WTC11 (cell line): ENCODE measurements at regions not wholly inside any gene's neighbourhood (a gene's known extent, or its start where the extent isn't known, plus 50 kb on each side); places are given as distances from the start of the nearest gene placed in this dataset.

Source experiments
- CREB1 ChIP-seq: sonication (generic); formaldehyde crosslinking; IDR thresholded peaks from 2 replicates; pipeline ENCODE4 v1.8.0; 2023; ENCODE audit warnings: mild to moderate bottlenecking, missing genetic modification reagents
- EMX1 ChIP-seq: fragments of 250-450 bp; sonication (Bioruptor Pico); IDR thresholded peaks from 2 replicates; pipeline ENCODE4 v1.8.0; 2021; ENCODE audit warnings: mild to moderate bottlenecking
- ETV6 ChIP-seq: sonication (generic); formaldehyde crosslinking; IDR thresholded peaks from 2 replicates; pipeline ENCODE4 v1.8.1; 2022; ENCODE audit warnings: mild to moderate bottlenecking, missing genetic modification reagents
- NR2C2 ChIP-seq: sonication (generic); formaldehyde crosslinking; IDR thresholded peaks from 2 replicates; pipeline ENCODE4 v1.8.0; 2022; ENCODE audit warnings: mild to moderate bottlenecking, missing genetic modification reagents
- TEAD4 ChIP-seq: sonication (generic); formaldehyde crosslinking; IDR thresholded peaks from 2 replicates; pipeline ENCODE4 v1.8.0; 2022; ENCODE audit warnings: mild to moderate bottlenecking, missing genetic modification reagents
- ZNF317 ChIP-seq: sonication (generic); formaldehyde crosslinking; IDR thresholded peaks from 2 replicates; pipeline ENCODE4 v1.8.1; 2023; ENCODE audit warnings: low read depth, mild to moderate bottlenecking, moderate library complexity, missing genetic modification reagents, borderline replicate concordance
- ZNF416 ChIP-seq: fragments of 250-450 bp; sonication (Bioruptor Pico); IDR thresholded peaks from 2 replicates; pipeline ENCODE4 v1.9.0; 2021; ENCODE audit warnings: mild to moderate bottlenecking, inconsistent platforms
- TF ChIP-seq, protein P1 (sequence below): fragments of 200-600 bp; IDR thresholded peaks from 2 replicates; pipeline ENCODE4 v1.8.0; 2022; ENCODE audit warnings: antibody characterized with exemption
- TF ChIP-seq, protein P2 (sequence below): sonication (generic); formaldehyde crosslinking; IDR thresholded peaks from 2 replicates; pipeline ENCODE4 v1.8.0; 2022; ENCODE audit warnings: missing genetic modification reagents

DNA sequence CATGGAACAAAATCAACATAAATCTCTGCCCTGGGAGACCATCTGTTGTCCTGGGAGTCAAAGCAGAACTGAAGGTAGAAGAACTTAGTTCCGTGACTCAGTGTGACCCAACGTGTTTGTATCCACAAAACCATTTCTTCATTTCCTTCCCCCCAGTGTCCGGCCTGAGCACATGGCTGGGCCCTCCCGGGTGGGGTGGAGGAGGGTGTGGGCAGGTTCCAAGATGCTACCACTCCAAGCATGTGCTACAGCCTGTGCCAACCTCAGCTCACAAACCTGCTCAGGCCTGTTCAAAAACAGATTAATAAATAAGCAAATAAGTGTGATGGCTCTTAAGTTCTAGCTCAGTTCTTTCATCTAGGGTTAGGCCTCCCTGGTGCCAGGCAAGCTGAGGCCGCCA, 55.3 kb downstream of the SHANK2 start:
- no peak for TF ChIP-seq ETV6
- TF ChIP-seq, protein P1, sequence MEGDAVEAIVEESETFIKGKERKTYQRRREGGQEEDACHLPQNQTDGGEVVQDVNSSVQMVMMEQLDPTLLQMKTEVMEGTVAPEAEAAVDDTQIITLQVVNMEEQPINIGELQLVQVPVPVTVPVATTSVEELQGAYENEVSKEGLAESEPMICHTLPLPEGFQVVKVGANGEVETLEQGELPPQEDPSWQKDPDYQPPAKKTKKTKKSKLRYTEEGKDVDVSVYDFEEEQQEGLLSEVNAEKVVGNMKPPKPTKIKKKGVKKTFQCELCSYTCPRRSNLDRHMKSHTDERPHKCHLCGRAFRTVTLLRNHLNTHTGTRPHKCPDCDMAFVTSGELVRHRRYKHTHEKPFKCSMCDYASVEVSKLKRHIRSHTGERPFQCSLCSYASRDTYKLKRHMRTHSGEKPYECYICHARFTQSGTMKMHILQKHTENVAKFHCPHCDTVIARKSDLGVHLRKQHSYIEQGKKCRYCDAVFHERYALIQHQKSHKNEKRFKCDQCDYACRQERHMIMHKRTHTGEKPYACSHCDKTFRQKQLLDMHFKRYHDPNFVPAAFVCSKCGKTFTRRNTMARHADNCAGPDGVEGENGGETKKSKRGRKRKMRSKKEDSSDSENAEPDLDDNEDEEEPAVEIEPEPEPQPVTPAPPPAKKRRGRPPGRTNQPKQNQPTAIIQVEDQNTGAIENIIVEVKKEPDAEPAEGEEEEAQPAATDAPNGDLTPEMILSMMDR = no peak
- TF ChIP-seq ZNF416 (CRISPR knock-in tag) = no peak
- TF ChIP-seq NR2C2 (CRISPR knock-in tag) = no peak
- no peak for TF ChIP-seq EMX1 (CRISPR knock-in tag)
- no peak for TF ChIP-seq TEAD4
- no peak for TF ChIP-seq ZNF317
- TF ChIP-seq CREB1 (CRISPR knock-in tag) = no peak
- TF ChIP-seq, protein P2, sequence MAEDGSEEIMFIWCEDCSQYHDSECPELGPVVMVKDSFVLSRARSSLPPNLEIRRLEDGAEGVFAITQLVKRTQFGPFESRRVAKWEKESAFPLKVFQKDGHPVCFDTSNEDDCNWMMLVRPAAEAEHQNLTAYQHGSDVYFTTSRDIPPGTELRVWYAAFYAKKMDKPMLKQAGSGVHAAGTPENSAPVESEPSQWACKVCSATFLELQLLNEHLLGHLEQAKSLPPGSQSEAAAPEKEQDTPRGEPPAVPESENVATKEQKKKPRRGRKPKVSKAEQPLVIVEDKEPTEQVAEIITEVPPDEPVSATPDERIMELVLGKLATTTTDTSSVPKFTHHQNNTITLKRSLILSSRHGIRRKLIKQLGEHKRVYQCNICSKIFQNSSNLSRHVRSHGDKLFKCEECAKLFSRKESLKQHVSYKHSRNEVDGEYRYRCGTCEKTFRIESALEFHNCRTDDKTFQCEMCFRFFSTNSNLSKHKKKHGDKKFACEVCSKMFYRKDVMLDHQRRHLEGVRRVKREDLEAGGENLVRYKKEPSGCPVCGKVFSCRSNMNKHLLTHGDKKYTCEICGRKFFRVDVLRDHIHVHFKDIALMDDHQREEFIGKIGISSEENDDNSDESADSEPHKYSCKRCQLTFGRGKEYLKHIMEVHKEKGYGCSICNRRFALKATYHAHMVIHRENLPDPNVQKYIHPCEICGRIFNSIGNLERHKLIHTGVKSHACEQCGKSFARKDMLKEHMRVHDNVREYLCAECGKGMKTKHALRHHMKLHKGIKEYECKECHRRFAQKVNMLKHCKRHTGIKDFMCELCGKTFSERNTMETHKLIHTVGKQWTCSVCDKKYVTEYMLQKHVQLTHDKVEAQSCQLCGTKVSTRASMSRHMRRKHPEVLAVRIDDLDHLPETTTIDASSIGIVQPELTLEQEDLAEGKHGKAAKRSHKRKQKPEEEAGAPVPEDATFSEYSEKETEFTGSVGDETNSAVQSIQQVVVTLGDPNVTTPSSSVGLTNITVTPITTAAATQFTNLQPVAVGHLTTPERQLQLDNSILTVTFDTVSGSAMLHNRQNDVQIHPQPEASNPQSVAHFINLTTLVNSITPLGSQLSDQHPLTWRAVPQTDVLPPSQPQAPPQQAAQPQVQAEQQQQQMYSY (CRISPR knock-in tag) = no peak
